HG03575 (cell line): ENCODE measurements at regions not wholly inside any gene's neighbourhood (a gene's known extent, or its start where the extent isn't known, plus 50 kb on each side); places are given as distances from the start of the nearest gene placed in this dataset.

ENCODE experiments used
- ATAC-seq: cut with Tn5 transposase; IDR thresholded peaks from one replicate; pipeline ENCODE4 v1.9.1; 2021; ENCODE audit not compliant: unreplicated experiment, insufficient number of reproducible peaks, low FRiP score; ENCODE audit errors: extremely low read depth

GRCh38 chr13:86684402-86684801, 885.2 kb upstream of the SLITRK6 start:
- ATAC-seq: no peak

GRCh38 chr13:86689911-86690310, 890.7 kb upstream of the SLITRK6 start:
- no peak for ATAC-seq

- no peak for ATAC-seq
Observed at GRCh38 chr13:86692291-86692690, 893.1 kb upstream of the SLITRK6 start.

- ATAC-seq: no peak
Observed at GRCh38 chr13:86710013-86710412, 910.8 kb upstream of the SLITRK6 start.

- ATAC-seq: no peak
Observed at GRCh38 chr13:86710896-86711295, 911.7 kb upstream of the SLITRK6 start.

- no peak for ATAC-seq
Observed at GRCh38 chr13:86714495-86714894, 915.3 kb upstream of the SLITRK6 start.

GRCh38 chr13:86725105-86725504, 925.9 kb upstream of the SLITRK6 start:
- no peak for ATAC-seq

GRCh38 chr13:86729206-86729605, 930.0 kb upstream of the SLITRK6 start:
- ATAC-seq: no peak

- ATAC-seq: no peak
Observed at GRCh38 chr13:86731987-86732386, 932.8 kb upstream of the SLITRK6 start.

GRCh38 chr13:86737334-86737932, 933.7 kb upstream of the SLITRK5 start:
- ATAC-seq: no peak

- no peak for ATAC-seq
Observed at GRCh38 chr13:86741762-86742285, 929.3 kb upstream of the SLITRK5 start.

GRCh38 chr13:86757236-86757978, 913.8 kb upstream of the SLITRK5 start:
- ATAC-seq: no peak

- no peak for ATAC-seq
Observed at GRCh38 chr13:86758116-86758515, 913.1 kb upstream of the SLITRK5 start.

GRCh38 chr13:86760620-86761019, 910.6 kb upstream of the SLITRK5 start:
- ATAC-seq: no peak

GRCh38 chr13:86765462-86765861, 905.7 kb upstream of the SLITRK5 start:
- ATAC-seq: no peak

GRCh38 chr13:86788616-86789015, 882.6 kb upstream of the SLITRK5 start:
- ATAC-seq: no peak

GRCh38 chr13:86792153-86792651, 879.0 kb upstream of the SLITRK5 start:
- ATAC-seq: no peak

GRCh38 chr13:86795858-86796257, 875.3 kb upstream of the SLITRK5 start:
- ATAC-seq: no peak

- ATAC-seq: no peak
Observed at GRCh38 chr13:86810361-86810760, 860.8 kb upstream of the SLITRK5 start.

- ATAC-seq: no peak
Observed at GRCh38 chr13:86813198-86813597, 858.0 kb upstream of the SLITRK5 start.
